Uterus (tissue), 2 donors: ENCODE measurements at regions not wholly inside any gene's neighbourhood (a gene's known extent, or its start where the extent isn't known, plus 50 kb on each side); places are given as distances from the start of the nearest gene placed in this dataset.

Experiments used
- CTCF ChIP-seq, 4 experiments: fragments of 200-600 bp in 2 of 4; fragments of 450-650 bp in 2 of 4; sonication (generic) in 2 of 4; IDR thresholded peaks; one replicate each; pipeline ENCODE4 v1.5.1; 2016 to 2019; ENCODE audit warnings: antibody characterized with exemption in 4 of 4, mild to moderate bottlenecking in 2 of 4, moderate library complexity in 1 of 4
- POLR2A ChIP-seq, 2 donors: fragments of 450-650 bp; IDR thresholded peaks; one replicate each; pipeline ENCODE4 v1.6.1; 2016; ENCODE audit warnings: antibody characterized with exemption in 2 of 2, mild to moderate bottlenecking in 1 of 2, moderate library complexity in 1 of 2

- TF ChIP-seq CTCF (IDR thresholded peaks at IDR 0.05): no peak
- no peak for TF ChIP-seq POLR2A (IDR thresholded peaks at IDR 0.05)
Measured at GRCh38 chr9:11003836-11004235, 391.0 kb upstream of the PTPRD start.
